Endodermal cell (in vitro differentiated cells): ENCODE measurements at regions not wholly inside any gene's neighbourhood (a gene's known extent, or its start where the extent isn't known, plus 50 kb on each side); places are given as distances from the start of the nearest gene placed in this dataset.

Experiments
- DNase-seq: peaks from one replicate; pipeline ENCODE4 v3.0.0-alpha.2; 2017
- H3K27ac ChIP-seq: 2 replicates; pipeline ENCODE4 v1.5.1; 2013; ENCODE audit warnings: mild to moderate bottlenecking, low read depth, low read length, moderate library complexity
- H3K27me3 ChIP-seq: 2 replicates; pipeline ENCODE4 v1.6.1; 2013; ENCODE audit warnings: mild to moderate bottlenecking, low read length, moderate library complexity; ENCODE audit not compliant: insufficient read depth, control insufficient read depth, poor library complexity, severe bottlenecking
- H3K36me3 ChIP-seq: 2 replicates; pipeline ENCODE4 v1.7.0; 2013; ENCODE audit warnings: mild to moderate bottlenecking, low read length, moderate library complexity; ENCODE audit not compliant: control insufficient read depth, insufficient read depth
- H3K4me1 ChIP-seq: one replicate; pipeline ENCODE4 v1.7.0; 2013; ENCODE audit warnings: low read length; ENCODE audit not compliant: control insufficient read depth, insufficient read depth
- H3K4me3 ChIP-seq: 2 replicates; pipeline ENCODE4 v1.5.1; 2013; ENCODE audit warnings: mild to moderate bottlenecking, low read length, moderate library complexity
- H3K9ac ChIP-seq: 2 replicates; pipeline ENCODE4 v1.6.1; 2013; ENCODE audit warnings: mild to moderate bottlenecking, low read length, moderate library complexity; ENCODE audit not compliant: poor library complexity, severe bottlenecking; ENCODE audit errors: extremely low read depth
- H3K9me3 ChIP-seq: 2 replicates; pipeline ENCODE4 v1.6.1; 2013; ENCODE audit warnings: mild to moderate bottlenecking, low read length, moderate library complexity; ENCODE audit not compliant: control insufficient read depth
- H3K27ac Mint-ChIP-seq: 2 replicates; pipeline ENCODE4 v1.8.0; 2020; ENCODE audit warnings: mixed read lengths
- H3K27me3 Mint-ChIP-seq: 2 replicates; pipeline ENCODE4 v1.8.0; 2021; ENCODE audit warnings: mild to moderate bottlenecking, mixed read lengths; ENCODE audit not compliant: insufficient read depth
- H3K36me3 Mint-ChIP-seq: 2 replicates; pipeline ENCODE4 v1.8.0; 2020; ENCODE audit warnings: low read depth, mixed read lengths
- H3K4me1 Mint-ChIP-seq: 2 replicates; pipeline ENCODE4 v1.8.0; 2020; ENCODE audit warnings: mixed read lengths
- H3K4me3 Mint-ChIP-seq: 2 replicates; pipeline ENCODE4 v1.8.0; 2020; ENCODE audit warnings: mild to moderate bottlenecking, moderate library complexity, mixed read lengths
- H3K9me3 Mint-ChIP-seq: 2 replicates; pipeline ENCODE4 v1.8.0; 2020; ENCODE audit warnings: mild to moderate bottlenecking, mixed read lengths
- WGBS, 2 experiments: methylation state at CpG; one replicate each; pipeline versions ENCODE4 v1.1.5 to v1.1.7; 2013; ENCODE audit warnings: missing lambda C conversion rate in 2 of 2, mixed read lengths in 1 of 2; ENCODE audit not compliant: insufficient coverage in 1 of 2, insufficient read length in 1 of 2; 5-methylcytosine and 5-hydroxymethylcytosine counted together
- TF ChIP-seq, protein P1 (sequence below): fragments of 200-600 bp; sonication (generic); conservative IDR thresholded peaks from 2 replicates; pipeline ENCODE4 v1.5.0; 2021; ENCODE audit warnings: antibody characterized with exemption, mild to moderate bottlenecking

- no peak overlapping the region for H3K9ac ChIP-seq
- H3K36me3 ChIP-seq = no peaks in the 10 kb centered on the region
- Mint-ChIP-seq H3K27me3 (no peaks in the 10 kb centered on the region), H3K27ac (no peak overlapping the region), H3K4me1 (peaks cover 14% of the 10 kb centered on the region), H3K36me3 (no peaks in the 10 kb centered on the region), H3K4me3 (no peak overlapping the region), H3K9me3 (no peaks in the 10 kb centered on the region)
- no peak overlapping the region for H3K27ac ChIP-seq
- TF ChIP-seq, protein P1, sequence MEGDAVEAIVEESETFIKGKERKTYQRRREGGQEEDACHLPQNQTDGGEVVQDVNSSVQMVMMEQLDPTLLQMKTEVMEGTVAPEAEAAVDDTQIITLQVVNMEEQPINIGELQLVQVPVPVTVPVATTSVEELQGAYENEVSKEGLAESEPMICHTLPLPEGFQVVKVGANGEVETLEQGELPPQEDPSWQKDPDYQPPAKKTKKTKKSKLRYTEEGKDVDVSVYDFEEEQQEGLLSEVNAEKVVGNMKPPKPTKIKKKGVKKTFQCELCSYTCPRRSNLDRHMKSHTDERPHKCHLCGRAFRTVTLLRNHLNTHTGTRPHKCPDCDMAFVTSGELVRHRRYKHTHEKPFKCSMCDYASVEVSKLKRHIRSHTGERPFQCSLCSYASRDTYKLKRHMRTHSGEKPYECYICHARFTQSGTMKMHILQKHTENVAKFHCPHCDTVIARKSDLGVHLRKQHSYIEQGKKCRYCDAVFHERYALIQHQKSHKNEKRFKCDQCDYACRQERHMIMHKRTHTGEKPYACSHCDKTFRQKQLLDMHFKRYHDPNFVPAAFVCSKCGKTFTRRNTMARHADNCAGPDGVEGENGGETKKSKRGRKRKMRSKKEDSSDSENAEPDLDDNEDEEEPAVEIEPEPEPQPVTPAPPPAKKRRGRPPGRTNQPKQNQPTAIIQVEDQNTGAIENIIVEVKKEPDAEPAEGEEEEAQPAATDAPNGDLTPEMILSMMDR = no peak
- no peaks in the 10 kb centered on the region for H3K27me3 ChIP-seq
- no peak for DNase-seq
- H3K9me3 ChIP-seq = no peaks in the 10 kb centered on the region
- H3K4me3 ChIP-seq = no peak overlapping the region
- peaks cover 5% of the 10 kb centered on the region for H3K4me1 ChIP-seq
Measured at GRCh38 chr13:82501834-82502233, 1380.4 kb downstream of the SLITRK1 start.

DNA sequence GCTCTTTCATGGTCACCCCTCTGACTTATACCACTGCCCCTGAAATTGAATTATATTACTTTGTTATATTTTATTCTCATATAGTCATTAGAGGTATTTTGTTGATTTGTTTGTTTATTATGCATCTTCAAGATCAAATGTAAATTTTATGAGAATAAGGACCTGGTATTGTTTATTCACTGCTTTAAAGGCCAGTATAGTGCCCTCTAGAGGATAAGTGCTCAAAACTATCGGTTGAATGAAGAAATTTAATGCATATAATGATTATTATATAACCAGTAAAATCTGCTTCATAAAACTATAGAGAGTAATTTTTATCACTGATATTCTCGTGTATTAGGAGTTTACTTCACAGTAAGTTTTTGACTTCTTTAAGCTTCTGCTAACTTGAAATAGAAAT lies 1401.9 kb downstream of the SLITRK1 start:
- no peaks in the 10 kb centered on the region for H3K27me3 Mint-ChIP-seq
- H3K4me1 ChIP-seq = peaks cover 6% of the 10 kb centered on the region
- no peak overlapping the region for H3K4me3 Mint-ChIP-seq

GRCh38 chr13:82477436-82477835 lies 1404.8 kb downstream of the SLITRK1 start:
- 33% methylated on average over 1 of the region's 1 CpG; no CpG with 5 or more reads in 1 of the 2 experiments for WGBS, 2 experiments
- Histone ChIP-seq H3K9ac (no peak overlapping the region), H3K36me3 (no peaks in the 10 kb centered on the region), H3K4me3 (peak overlapping the region; percentile 36), H3K27me3 (no peaks in the 10 kb centered on the region), H3K9me3 (no peaks in the 10 kb centered on the region), H3K27ac (no peak overlapping the region), H3K4me1 (peaks cover 8% of the 10 kb centered on the region)
- TF ChIP-seq, protein P1 = no peak
- H3K36me3 Mint-ChIP-seq = peaks cover 4% of the 10 kb centered on the region
- no peak overlapping the region for H3K4me3 Mint-ChIP-seq
- peak overlapping the region; percentile 81 for H3K27ac Mint-ChIP-seq
- peaks cover 24% of the 10 kb centered on the region for H3K4me1 Mint-ChIP-seq
- no peaks in the 10 kb centered on the region for H3K27me3 Mint-ChIP-seq
- peaks cover 2% of the 10 kb centered on the region for H3K9me3 Mint-ChIP-seq
- no peak for DNase-seq

More for the DNA sequence above, 1401.9 kb downstream of the SLITRK1 start:
- no peak overlapping the region for H3K27ac Mint-ChIP-seq
- H3K9me3 Mint-ChIP-seq = peaks cover 2% of the 10 kb centered on the region
- 67% methylated on average over 1 of the region's 2 CpGs; no CpG with 5 or more reads in 1 of the 2 experiments for WGBS, 2 experiments
- Histone ChIP-seq H3K9me3 (no peaks in the 10 kb centered on the region), H3K9ac (no peak overlapping the region), H3K36me3 (no peaks in the 10 kb centered on the region), H3K4me3 (no peak overlapping the region), H3K27ac (no peak overlapping the region), H3K27me3 (no peaks in the 10 kb centered on the region)
- DNase-seq = no peak
- H3K4me1 Mint-ChIP-seq = peaks cover 21% of the 10 kb centered on the region
- TF ChIP-seq, protein P1 = peak; percentile 75
- H3K36me3 Mint-ChIP-seq = peaks cover 4% of the 10 kb centered on the region
